DOHH2 (cell line): ENCODE measurements at regions not wholly inside any gene's neighbourhood (a gene's known extent, or its start where the extent isn't known, plus 50 kb on each side); places are given as distances from the start of the nearest gene placed in this dataset.

ENCODE experiments used
- H3F3A ChIP-seq: fragments of 200-600 bp; sonication (generic), shearing (Covaris generic); 2 replicates; pipeline ENCODE4 v1.6.0; 2016; ENCODE audit warnings: antibody characterized with exemption, mild to moderate bottlenecking; ENCODE audit not compliant: control insufficient read depth, insufficient read depth
- H3K27ac ChIP-seq: fragments of 200-600 bp; sonication (generic); 2 replicates; pipeline ENCODE4 v1.5.1; 2014; ENCODE audit warnings: low read depth, mild to moderate bottlenecking, low read length, moderate library complexity
- H3K27me3 ChIP-seq: fragments of 200-600 bp; sonication (generic); 2 replicates; pipeline ENCODE4 v1.6.1; 2014; ENCODE audit warnings: mild to moderate bottlenecking, low read length, mixed read lengths; ENCODE audit not compliant: control insufficient read depth
- H3K36me3 ChIP-seq: fragments of 200-600 bp; sonication (generic); 2 replicates; pipeline ENCODE4 v1.6.1; 2014; ENCODE audit warnings: mild to moderate bottlenecking, low read length, moderate library complexity, mixed read lengths; ENCODE audit not compliant: control insufficient read depth
- H3K4me1 ChIP-seq: fragments of 200-600 bp; sonication (generic); 2 replicates; pipeline ENCODE4 v1.6.1; 2014; ENCODE audit warnings: mild to moderate bottlenecking, low read length, mixed read lengths; ENCODE audit not compliant: control insufficient read depth
- H3K4me2 ChIP-seq: fragments of 200-600 bp; sonication (generic); 2 replicates; pipeline ENCODE4 v1.6.0; 2014; ENCODE audit warnings: mild to moderate bottlenecking, low read length, moderate library complexity
- H3K4me3 ChIP-seq: fragments of 200-600 bp; sonication (generic); 2 replicates; pipeline ENCODE4 v1.5.1; 2014; ENCODE audit warnings: mild to moderate bottlenecking, low read length, mixed read lengths
- H3K79me2 ChIP-seq: fragments of 200-600 bp; sonication (generic); 2 replicates; pipeline ENCODE4 v1.6.1; 2014; ENCODE audit warnings: mild to moderate bottlenecking, low read length, mixed read lengths; ENCODE audit not compliant: control insufficient read depth
- H3K9me2 ChIP-seq: fragments of 200-600 bp; sonication (generic); replicated peaks from 2 replicates; pipeline ENCODE4 v1.6.1; 2014; ENCODE audit warnings: mild to moderate bottlenecking, low read length, mixed read lengths; ENCODE audit not compliant: control insufficient read depth
- H3K9me3 ChIP-seq: fragments of 200-600 bp; sonication (generic); 2 replicates; pipeline ENCODE4 v1.6.1; 2014; ENCODE audit warnings: antibody characterized with exemption, low read length, mixed read lengths; ENCODE audit not compliant: control insufficient read depth, insufficient read depth
- H4K20me1 ChIP-seq: fragments of 200-600 bp; sonication (generic); 2 replicates; pipeline ENCODE4 v1.6.0; 2014; ENCODE audit warnings: low read depth, mild to moderate bottlenecking, antibody characterized with exemption, low read length, moderate library complexity; ENCODE audit not compliant: control insufficient read depth, insufficient read depth
- EZH2phosphoT487 ChIP-seq: fragments of 200-600 bp; sonication (generic); IDR thresholded peaks from 2 replicates; pipeline ENCODE4 v1.6.1; 2017; ENCODE audit warnings: borderline replicate concordance, mild to moderate bottlenecking, antibody characterized with exemption, low read length, moderate library complexity, mixed read lengths
- TF ChIP-seq, protein P1 (sequence below): fragments of 200-600 bp; sonication (generic); IDR thresholded peaks from one replicate; pipeline ENCODE4 v1.5.1; 2014; ENCODE audit warnings: antibody characterized with exemption, mild to moderate bottlenecking, low read depth, low read length; ENCODE audit not compliant: poor library complexity, severe bottlenecking

GRCh38 chr2:17334300-17334699, 183.9 kb downstream of the RAD51AP2 start:
- Histone ChIP-seq H3K4me1 (no peaks in the 10 kb centered on the region), H3K27ac (no peak overlapping the region), H4K20me1 (no peaks in the 10 kb centered on the region), H3K4me3 (no peak overlapping the region), H3F3A (no peaks in the 10 kb centered on the region), H3K9me2 (no peaks in the 10 kb centered on the region), H3K27me3 (no peaks in the 10 kb centered on the region), H3K4me2 (no peak overlapping the region), H3K79me2 (no peaks in the 10 kb centered on the region), H3K9me3 (no peaks in the 10 kb centered on the region), H3K36me3 (no peaks in the 10 kb centered on the region)
- TF ChIP-seq, protein P1, sequence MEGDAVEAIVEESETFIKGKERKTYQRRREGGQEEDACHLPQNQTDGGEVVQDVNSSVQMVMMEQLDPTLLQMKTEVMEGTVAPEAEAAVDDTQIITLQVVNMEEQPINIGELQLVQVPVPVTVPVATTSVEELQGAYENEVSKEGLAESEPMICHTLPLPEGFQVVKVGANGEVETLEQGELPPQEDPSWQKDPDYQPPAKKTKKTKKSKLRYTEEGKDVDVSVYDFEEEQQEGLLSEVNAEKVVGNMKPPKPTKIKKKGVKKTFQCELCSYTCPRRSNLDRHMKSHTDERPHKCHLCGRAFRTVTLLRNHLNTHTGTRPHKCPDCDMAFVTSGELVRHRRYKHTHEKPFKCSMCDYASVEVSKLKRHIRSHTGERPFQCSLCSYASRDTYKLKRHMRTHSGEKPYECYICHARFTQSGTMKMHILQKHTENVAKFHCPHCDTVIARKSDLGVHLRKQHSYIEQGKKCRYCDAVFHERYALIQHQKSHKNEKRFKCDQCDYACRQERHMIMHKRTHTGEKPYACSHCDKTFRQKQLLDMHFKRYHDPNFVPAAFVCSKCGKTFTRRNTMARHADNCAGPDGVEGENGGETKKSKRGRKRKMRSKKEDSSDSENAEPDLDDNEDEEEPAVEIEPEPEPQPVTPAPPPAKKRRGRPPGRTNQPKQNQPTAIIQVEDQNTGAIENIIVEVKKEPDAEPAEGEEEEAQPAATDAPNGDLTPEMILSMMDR, result no peak
- TF ChIP-seq EZH2phosphoT487, result no peak

DNA sequence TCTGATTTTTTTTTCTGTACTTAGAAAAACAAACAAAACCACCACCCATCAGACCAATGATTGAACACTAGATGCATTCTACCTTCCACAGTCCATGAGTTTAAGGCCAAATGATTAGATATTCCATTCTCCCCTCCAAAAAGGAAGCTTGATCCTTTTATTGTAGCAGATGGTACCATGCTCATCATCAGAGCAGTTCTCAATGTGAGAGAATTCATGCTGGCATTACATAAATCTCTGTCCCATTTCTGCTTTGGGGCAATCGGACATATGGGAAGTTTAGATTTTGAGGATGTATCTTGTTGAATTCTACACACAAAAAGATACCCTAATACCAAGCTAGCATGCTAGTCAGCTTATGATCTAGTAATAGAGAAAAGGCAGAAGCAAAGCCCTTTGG, 186.6 kb downstream of the RAD51AP2 start:
- no peaks in the 10 kb centered on the region for H3K4me1 ChIP-seq
- no peaks in the 10 kb centered on the region for H3K9me2 ChIP-seq
- no peaks in the 10 kb centered on the region for H4K20me1 ChIP-seq
- no peaks in the 10 kb centered on the region for H3K79me2 ChIP-seq
- H3K4me2 ChIP-seq, result no peak overlapping the region
- TF ChIP-seq, protein P1, result no peak
- no peak for TF ChIP-seq EZH2phosphoT487
- no peaks in the 10 kb centered on the region for H3K36me3 ChIP-seq
- no peaks in the 10 kb centered on the region for H3K27me3 ChIP-seq
- no peak overlapping the region for H3K27ac ChIP-seq
- H3K4me3 ChIP-seq, result no peak overlapping the region
- no peaks in the 10 kb centered on the region for H3F3A ChIP-seq
- H3K9me3 ChIP-seq, result no peaks in the 10 kb centered on the region

DNA sequence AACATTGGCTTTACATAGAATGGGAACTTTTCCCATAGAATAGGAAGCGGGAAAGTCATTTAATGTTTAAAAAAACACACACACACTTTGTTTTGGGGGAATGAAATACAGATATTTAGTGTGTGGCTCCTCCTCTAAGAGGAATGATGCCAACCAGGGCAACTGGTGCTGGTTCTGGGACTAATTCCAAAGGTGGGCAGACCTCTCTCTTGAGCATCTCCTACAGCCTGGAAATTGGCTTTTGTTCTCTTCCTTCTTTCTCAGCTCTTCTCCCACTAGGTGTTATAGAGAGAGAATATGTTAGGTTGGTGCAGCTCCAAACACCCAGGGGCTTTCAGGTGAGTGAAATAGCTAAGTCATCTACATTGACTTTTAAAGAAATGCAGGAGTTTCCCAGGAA, 190.1 kb downstream of the RAD51AP2 start:
- Histone ChIP-seq H3K36me3 (no peaks in the 10 kb centered on the region), H3K9me2 (no peaks in the 10 kb centered on the region), H3K79me2 (no peaks in the 10 kb centered on the region), H3K4me1 (no peaks in the 10 kb centered on the region), H3K27ac (no peak overlapping the region), H3F3A (no peaks in the 10 kb centered on the region), H3K9me3 (no peaks in the 10 kb centered on the region), H4K20me1 (no peaks in the 10 kb centered on the region), H3K4me2 (no peak overlapping the region), H3K4me3 (no peak overlapping the region), H3K27me3 (no peaks in the 10 kb centered on the region)
- TF ChIP-seq, protein P1, result no peak
- no peak for TF ChIP-seq EZH2phosphoT487

DNA sequence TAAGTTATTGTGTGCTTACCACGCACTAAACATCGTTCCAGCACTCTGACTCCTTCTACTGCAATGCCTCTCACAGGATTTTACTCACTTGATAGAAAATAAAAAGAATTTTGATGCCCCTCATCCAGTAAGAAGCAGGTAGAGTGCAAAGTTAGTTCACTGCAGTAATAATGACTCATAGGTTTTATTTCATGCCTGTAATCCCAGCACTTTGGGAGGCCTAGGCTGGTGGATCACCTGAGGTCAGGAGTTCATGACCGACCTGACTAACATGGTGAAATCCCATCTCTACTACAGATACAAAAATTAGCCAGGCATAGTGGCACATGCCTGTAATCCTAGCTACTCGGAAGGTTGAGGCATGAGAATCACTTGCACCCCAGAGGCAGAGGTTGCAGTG, 190.6 kb downstream of the RAD51AP2 start:
- H3K79me2 ChIP-seq, result no peaks in the 10 kb centered on the region
- H3K4me2 ChIP-seq, result no peak overlapping the region
- no peaks in the 10 kb centered on the region for H3F3A ChIP-seq
- H3K27ac ChIP-seq, result no peak overlapping the region
- H3K27me3 ChIP-seq, result no peaks in the 10 kb centered on the region
- TF ChIP-seq EZH2phosphoT487, result no peak
- TF ChIP-seq, protein P1, result no peak
- H3K9me3 ChIP-seq, result no peaks in the 10 kb centered on the region
- H4K20me1 ChIP-seq, result no peaks in the 10 kb centered on the region
- H3K4me1 ChIP-seq, result no peaks in the 10 kb centered on the region
- no peak overlapping the region for H3K4me3 ChIP-seq
- H3K36me3 ChIP-seq, result no peaks in the 10 kb centered on the region
- no peaks in the 10 kb centered on the region for H3K9me2 ChIP-seq
